Kidney (tissue), 13 donors: ENCODE measurements at regions not wholly inside any gene's neighbourhood (a gene's known extent, or its start where the extent isn't known, plus 50 kb on each side); places are given as distances from the start of the nearest gene placed in this dataset.
"Not testable (repeated sequence)": the region's sequence is repeated elsewhere in the genome, so short reads cannot be mapped to it uniquely, and the experiment has no call there.

Experiments
- DNase-seq, 5 donors: peaks; one replicate each; pipeline ENCODE4 v3.0.0-alpha.2; 2013 to 2020
- FAIRE-seq: peaks from 2 replicates; lab custom pipeline; 2012; peaks lifted over from hg19 to GRCh38; lab: Jason Lieb, UNC
- H3K27ac ChIP-seq, 2 donors: one replicate each; pipeline ENCODE4 v1.7.0; 2013; ENCODE audit warnings: low read depth in 2 of 2, low read length in 2 of 2, inconsistent platforms in 1 of 2
- H3K27me3 ChIP-seq: one replicate; pipeline ENCODE4 v1.7.1; 2013; ENCODE audit warnings: low read length, inconsistent platforms; ENCODE audit not compliant: control insufficient read depth, insufficient read depth
- H3K36me3 ChIP-seq, 3 donors: one replicate each; pipeline versions ENCODE4 v1.7.0 to v1.7.1; 2013; ENCODE audit warnings: low read length in 3 of 3, control low read depth in 1 of 3, inconsistent platforms in 1 of 3; ENCODE audit not compliant: insufficient read depth in 3 of 3, control insufficient read depth in 2 of 3
- H3K4me1 ChIP-seq, 3 donors: one replicate each; pipeline versions ENCODE4 v1.7.0 to v1.7.1; 2013; ENCODE audit warnings: low read length in 3 of 3, inconsistent platforms in 1 of 3, low read depth in 1 of 3; ENCODE audit not compliant: control insufficient read depth in 2 of 3, insufficient read depth in 2 of 3
- H3K4me3 ChIP-seq, 3 donors: one replicate each; pipeline versions ENCODE4 v1.7.0 to v1.8.1; 2013; ENCODE audit warnings: low read length in 3 of 3, control low read depth in 1 of 3, inconsistent platforms in 1 of 3
- H3K9ac ChIP-seq, 3 donors: one replicate each; pipeline versions ENCODE4 v1.7.0 to v1.7.1; 2013; ENCODE audit warnings: low read length in 3 of 3, control low read depth in 1 of 3, inconsistent platforms in 1 of 3
- H3K9me3 ChIP-seq, 3 donors: one replicate each; pipeline versions ENCODE4 v1.7.0 to v1.7.1; 2013; ENCODE audit warnings: low read length in 3 of 3, control low read depth in 1 of 3, inconsistent platforms in 1 of 3; ENCODE audit not compliant: control insufficient read depth in 2 of 3, insufficient read depth in 1 of 3
- intact Hi-C: fragments of 100-400 bp; cut with DNase I; formaldehyde crosslinking; loops from one replicate; pipeline ENCODE4 v1.11.1; 2022
- TF ChIP-seq, protein P1 (sequence below): IDR thresholded peaks from 3 replicates; pipeline ENCODE4 v1.5.1; 2012; ENCODE audit warnings: mild to moderate bottlenecking, moderate library complexity, borderline replicate concordance; ENCODE audit not compliant: insufficient read depth; ENCODE audit errors: extremely low read depth
- donor health status: control.
- donor health status: control.
- donor health status: control.
- donor health status: control.
- donor health status: control.
- donor health status: DM: yes; HTN: yes; CAD: no.
- donor health status: Normal renal cell carcinoma (clear cell type).

DNA sequence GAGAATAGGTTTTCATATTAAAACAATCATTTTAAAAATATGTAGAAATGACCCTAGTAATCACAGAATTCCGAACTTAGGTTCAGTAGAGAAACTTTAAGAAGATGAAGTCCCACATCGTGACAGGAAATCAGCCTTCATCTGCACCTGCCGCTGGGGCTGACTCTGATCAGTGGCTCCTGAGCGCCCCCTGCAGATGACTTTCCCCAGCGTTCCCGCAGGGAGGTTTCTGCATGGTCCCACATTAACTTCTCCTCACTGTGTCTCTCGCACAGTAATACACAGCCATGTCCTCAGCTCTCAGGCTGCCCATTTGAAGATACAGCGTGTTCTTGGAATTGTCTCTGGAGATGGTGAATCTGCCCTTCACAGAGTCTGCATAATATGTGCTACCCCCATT is 1131.1 kb downstream of the TMEM121 start:
- H3K4me1 ChIP-seq = no peaks in the 10 kb centered on the region
- TF ChIP-seq, protein P1, sequence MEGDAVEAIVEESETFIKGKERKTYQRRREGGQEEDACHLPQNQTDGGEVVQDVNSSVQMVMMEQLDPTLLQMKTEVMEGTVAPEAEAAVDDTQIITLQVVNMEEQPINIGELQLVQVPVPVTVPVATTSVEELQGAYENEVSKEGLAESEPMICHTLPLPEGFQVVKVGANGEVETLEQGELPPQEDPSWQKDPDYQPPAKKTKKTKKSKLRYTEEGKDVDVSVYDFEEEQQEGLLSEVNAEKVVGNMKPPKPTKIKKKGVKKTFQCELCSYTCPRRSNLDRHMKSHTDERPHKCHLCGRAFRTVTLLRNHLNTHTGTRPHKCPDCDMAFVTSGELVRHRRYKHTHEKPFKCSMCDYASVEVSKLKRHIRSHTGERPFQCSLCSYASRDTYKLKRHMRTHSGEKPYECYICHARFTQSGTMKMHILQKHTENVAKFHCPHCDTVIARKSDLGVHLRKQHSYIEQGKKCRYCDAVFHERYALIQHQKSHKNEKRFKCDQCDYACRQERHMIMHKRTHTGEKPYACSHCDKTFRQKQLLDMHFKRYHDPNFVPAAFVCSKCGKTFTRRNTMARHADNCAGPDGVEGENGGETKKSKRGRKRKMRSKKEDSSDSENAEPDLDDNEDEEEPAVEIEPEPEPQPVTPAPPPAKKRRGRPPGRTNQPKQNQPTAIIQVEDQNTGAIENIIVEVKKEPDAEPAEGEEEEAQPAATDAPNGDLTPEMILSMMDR = no peak
- no peak overlapping the region for H3K4me3 ChIP-seq
- FAIRE-seq (no peak), DNase-seq (no peak)
- no peaks in the 10 kb centered on the region for H3K9me3 ChIP-seq
- intact Hi-C loops = no loop called here
- no peaks in the 10 kb centered on the region for H3K27me3 ChIP-seq
- H3K36me3 ChIP-seq = no peaks in the 10 kb centered on the region
- no peak overlapping the region for H3K27ac ChIP-seq
- no peak overlapping the region for H3K9ac ChIP-seq

GRCh38 chr14:106658066-106658860 is 1131.9 kb downstream of the TMEM121 start:
- H3K4me1 ChIP-seq, DNase-seq, H3K9me3 ChIP-seq, H3K9ac ChIP-seq, H3K27ac ChIP-seq, H3K4me3 ChIP-seq, FAIRE-seq, H3K36me3 ChIP-seq, intact Hi-C loops, H3K27me3 ChIP-seq: not testable (repeated sequence)

GRCh38 chr14:106661561-106661960 is 1135.2 kb downstream of the TMEM121 start:
- H3K36me3 ChIP-seq, H3K4me3 ChIP-seq, DNase-seq, H3K4me1 ChIP-seq, H3K9me3 ChIP-seq, FAIRE-seq, H3K9ac ChIP-seq, H3K27ac ChIP-seq, intact Hi-C loops, H3K27me3 ChIP-seq: not testable (repeated sequence)
- TF ChIP-seq, protein P1 = peak; percentile 17

GRCh38 chr14:106662936-106663550 is 1136.7 kb downstream of the TMEM121 start:
- no peaks in the 10 kb centered on the region for H3K9me3 ChIP-seq
- H3K4me1 ChIP-seq = no peaks in the 10 kb centered on the region
- TF ChIP-seq, protein P1 = no peak
- no peaks in the 10 kb centered on the region for H3K36me3 ChIP-seq
- no peak overlapping the region for H3K4me3 ChIP-seq
- intact Hi-C loops = no loop called here
- FAIRE-seq (no peak), DNase-seq (no peak)
- no peak overlapping the region for H3K9ac ChIP-seq
- H3K27me3 ChIP-seq = no peaks in the 10 kb centered on the region
- H3K27ac ChIP-seq = no peak overlapping the region

DNA sequence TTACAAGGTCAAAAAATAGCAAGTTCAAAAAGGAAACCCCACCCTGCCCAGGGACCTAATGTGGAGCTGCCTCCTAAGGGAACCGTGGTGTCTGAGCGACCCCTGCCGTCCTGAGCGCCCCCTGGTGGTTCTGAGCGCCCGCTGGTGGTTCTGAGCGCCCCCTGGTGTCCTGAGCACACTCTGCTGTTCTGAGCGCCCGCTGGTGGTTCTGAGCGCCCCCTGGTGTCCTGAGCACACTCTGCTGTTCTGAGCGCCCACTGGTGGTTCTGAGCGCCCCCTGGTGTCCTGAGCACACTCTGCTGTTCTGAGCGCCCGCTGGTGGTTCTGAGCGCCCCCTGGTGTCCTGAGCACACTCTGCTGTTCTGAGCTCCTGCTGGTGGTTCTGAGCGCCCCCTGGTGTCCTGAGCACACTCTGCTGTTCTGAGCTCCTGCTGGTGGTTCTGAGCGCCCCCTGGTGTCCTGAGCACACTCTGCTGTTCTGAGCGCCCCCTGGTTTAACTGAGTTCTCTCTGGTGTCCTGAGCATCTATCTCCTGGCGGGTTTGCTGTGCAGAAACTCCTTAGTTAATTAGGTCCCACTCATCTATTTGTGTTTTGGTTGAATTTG is 1137.5 kb downstream of the TMEM121 start:
- H3K4me1 ChIP-seq, H3K27ac ChIP-seq, H3K27me3 ChIP-seq, intact Hi-C loops, H3K9ac ChIP-seq, H3K9me3 ChIP-seq, FAIRE-seq, H3K36me3 ChIP-seq, H3K4me3 ChIP-seq, DNase-seq: not testable (repeated sequence)
